Left colon (tissue), 2 donors: ENCODE measurements at regions not wholly inside any gene's neighbourhood (a gene's known extent, or its start where the extent isn't known, plus 50 kb on each side); places are given as distances from the start of the nearest gene placed in this dataset.
"Not testable (repeated sequence)": the region's sequence is repeated elsewhere in the genome, so short reads cannot be mapped to it uniquely, and the experiment has no call there.

ENCODE experiments used
- ATAC-seq: fragments of 200-7000 bp; cut with Tn5 transposase; one replicate; pipeline ENCODE4 v1.9.1; 2020; ENCODE audit warnings: mild to moderate bottlenecking, moderate library complexity
- DNase-seq, 2 donors: peaks; one replicate each; pipeline ENCODE4 v3.0.0-alpha.2; 2020
- intact Hi-C, 2 donors: fragments of 100-400 bp; cut with DNase I in 1 of 2; cut with micrococcal nuclease in 1 of 2; formaldehyde crosslinking; loops; one replicate each; pipeline versions ENCODE4 v1.11.2 to v1.14.0; 2022; cut with DNase I, micrococcal nuclease
- donor health status: DM: no; HTN: no; CAD: no.
- donor health status: DM: yes; HTN: yes; CAD: no.

DNA sequence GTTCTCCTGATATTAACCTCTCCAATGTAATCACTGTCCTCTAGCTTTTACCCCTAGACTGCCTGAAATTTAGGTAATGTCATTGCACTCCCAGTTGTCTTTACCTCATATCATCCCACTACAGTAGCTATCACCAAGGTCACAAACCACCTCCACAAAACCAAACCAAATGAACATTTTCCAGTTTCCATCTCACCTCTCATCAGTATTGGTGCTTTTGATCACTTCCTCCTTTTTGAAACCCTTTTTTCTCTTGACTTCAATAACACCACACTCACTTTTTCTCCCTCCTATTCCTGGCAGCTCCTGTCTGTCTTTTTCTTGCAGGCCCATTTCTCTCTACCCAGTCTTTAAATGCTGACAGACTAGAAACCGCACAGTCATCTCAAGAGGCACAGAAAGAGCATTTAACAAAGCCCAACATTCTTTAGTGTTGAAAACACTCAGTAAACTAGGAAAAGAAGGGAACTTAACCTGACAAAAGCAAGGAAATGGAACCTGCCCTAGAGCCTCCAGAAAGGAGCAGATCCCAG lies 95.9 kb upstream of the SIX2 start:
- intact Hi-C loops = no loop called here
- DNase-seq (no peak), ATAC-seq (no peak)

DNA sequence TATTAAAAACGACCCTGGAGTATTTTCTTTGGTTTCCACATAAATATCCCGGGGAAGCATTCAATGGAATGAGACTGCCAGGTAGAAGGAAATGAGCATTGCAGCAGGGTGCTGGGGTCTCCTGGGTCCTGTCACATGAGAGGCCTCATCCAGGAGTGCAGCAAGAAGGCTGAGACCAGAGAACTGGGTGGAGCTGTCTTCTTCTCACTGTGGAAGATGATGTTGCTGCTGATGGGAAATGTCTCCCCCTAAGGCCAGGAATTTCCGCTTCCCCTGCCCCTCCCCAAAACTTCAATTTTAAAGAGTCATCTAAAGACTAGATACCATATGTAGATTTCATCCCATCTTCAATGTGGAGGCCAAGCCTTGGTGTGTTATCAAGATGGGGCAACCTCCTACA lies 95.2 kb upstream of the SIX2 start:
- ATAC-seq (no peak), DNase-seq (no peak)
- intact Hi-C loops = no loop called here

DNA sequence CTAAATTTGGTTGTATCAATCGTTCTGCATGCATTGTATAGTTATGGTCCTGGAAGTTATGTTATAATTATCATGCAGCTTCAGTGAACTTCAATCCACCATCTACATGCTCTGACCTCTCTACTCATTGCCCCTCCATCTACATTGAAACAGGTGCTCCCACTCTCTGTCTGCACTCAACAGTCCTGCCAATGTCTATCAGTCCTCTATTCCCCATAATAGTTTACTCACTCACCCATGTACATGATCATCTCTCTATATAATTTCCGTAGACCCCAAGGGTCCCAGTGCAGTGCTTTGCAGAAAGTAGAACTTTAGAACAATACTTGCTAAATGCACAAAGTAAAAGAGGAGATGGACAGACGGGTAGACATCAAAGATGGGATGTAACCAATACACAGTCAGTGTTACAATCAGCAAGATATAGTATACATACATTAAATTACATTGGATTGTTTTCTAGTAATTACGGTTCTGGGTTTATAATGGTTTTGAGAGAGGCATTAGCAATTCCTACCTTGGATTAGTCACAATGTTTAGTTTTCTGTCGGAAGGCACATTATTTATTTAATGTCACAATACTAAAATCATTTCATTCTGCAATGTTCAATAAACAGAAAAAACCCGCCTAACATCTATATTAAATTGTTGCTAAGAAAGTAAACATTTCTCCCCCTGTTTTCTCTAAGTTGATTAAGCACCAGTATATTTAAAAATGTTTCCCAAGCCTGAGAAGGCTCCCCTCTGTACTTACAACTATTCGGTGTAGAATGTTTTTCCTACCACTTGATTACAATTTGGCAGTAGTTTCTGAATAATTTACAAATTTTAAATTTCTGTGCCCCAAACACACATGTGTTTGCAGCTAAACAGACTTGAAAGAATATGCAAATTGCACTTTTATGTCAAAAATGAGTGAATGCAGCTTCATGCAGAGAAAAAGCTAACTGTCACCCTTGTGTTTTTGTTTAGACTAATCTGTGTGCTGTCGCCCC lies 94.4 kb upstream of the SIX2 start:
- DNase-seq (no peak), ATAC-seq (no peak)
- intact Hi-C loops = no loop called here

DNA sequence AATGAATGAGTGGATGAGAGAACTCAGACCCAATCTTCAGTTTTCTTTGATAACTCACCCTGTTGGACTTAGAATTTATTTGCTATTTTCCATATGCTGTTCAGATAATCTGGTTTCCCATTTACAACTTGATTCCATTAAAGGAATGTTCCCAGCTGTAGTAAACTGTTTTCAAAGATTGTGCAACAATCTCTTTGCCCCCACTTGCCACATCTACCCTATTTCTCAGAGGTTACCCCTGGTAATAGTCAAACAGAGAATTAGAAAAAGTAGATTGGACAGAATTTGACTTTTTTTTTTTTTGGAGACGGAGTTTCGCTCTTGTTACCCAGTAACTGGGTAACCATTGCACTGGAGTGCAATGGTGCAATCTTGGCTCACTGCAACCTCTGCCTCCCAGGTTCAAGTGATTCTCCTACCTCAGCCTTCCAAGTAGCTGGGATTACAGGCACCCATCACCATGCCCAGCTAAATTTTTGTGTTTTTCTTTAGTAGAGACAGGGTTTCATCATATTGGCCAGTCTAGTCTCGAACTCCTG lies 93.4 kb upstream of the SIX2 start:
- intact Hi-C loops = no loop called here
- ATAC-seq (no peak), DNase-seq (no peak)

DNA sequence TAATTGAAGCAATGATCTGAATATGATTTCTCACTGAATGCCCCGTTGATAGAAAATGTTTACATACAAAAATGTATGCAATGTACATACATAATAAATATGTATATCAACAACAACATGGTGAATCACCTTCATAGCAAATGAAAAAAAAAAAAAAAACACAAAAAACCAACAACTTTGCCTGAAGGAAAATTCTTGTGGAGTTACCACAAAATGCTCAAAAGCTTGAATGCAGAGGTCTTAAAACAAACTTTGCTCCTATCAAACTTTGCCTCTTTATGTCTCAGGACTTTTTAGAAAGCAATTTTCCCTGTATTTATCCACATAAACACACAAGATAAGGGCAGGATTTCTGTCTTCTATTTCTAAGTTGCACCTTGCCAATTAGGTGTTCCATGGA lies 92.9 kb upstream of the SIX2 start:
- no peak for ATAC-seq
- intact Hi-C loops = no loop called here
- no peak for DNase-seq

DNA sequence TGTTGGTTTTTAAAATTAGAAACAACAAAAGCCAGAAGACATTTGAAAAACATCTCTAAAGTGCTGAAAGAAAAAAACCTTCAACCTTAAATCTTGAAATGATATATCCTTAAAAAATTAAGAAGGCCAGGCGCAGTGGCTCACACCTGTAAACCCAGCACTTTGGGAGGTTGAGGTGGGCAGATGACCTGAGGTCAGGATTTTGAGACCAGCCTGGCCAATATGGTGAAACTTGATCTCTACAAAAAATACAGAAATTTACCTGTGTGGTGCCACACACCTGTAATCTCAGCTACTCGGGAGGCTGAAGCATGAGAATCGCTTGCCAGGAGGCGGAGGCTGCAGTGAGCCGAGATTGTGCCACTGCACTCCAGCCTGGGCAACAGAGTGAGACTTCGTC lies 87.7 kb upstream of the SIX2 start:
- no peak for DNase-seq
- intact Hi-C loops = no loop called here
- ATAC-seq = no peak

DNA sequence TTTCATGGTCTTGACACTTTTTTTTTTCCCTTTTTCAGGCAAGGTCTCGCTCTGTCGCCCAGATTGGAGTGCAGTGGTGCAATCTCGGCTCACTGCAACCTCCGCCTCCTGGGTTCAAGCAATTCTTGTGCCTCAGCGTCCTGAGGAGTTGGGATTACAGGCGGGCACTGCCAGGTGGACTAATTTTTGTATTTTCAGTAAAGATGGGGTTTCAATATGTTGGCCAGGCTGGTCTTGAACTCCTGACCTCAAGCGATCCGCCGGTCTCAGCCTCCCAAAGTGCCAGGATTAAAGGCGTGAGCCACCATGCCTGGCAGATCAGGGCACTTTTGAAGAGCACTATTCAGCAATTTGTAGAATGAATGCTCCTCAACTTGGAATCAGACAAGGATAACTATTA lies 86.8 kb upstream of the SIX2 start:
- intact Hi-C loops, DNase-seq, ATAC-seq: not testable (repeated sequence)

DNA sequence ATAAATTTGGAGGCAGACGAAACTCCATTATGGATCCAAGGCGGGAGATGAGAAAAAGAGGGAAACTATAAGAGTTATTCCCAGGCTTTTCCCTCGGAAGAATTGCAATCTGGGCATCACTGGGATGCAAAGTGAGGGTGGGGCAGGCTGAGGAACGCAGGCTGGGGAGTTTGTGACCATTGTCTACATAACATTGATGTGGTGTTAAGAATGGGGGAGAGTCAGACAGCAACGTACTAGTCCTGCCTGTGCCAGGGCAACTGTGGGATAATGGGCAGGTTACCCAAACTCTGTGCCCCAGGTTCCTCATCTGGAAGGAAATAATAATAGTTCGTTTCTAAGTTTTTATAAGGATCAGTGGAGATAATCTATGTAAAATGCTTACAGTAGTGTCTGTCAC lies 84.4 kb upstream of the SIX2 start:
- intact Hi-C loops = no loop called here
- DNase-seq = no peak
- no peak for ATAC-seq

DNA sequence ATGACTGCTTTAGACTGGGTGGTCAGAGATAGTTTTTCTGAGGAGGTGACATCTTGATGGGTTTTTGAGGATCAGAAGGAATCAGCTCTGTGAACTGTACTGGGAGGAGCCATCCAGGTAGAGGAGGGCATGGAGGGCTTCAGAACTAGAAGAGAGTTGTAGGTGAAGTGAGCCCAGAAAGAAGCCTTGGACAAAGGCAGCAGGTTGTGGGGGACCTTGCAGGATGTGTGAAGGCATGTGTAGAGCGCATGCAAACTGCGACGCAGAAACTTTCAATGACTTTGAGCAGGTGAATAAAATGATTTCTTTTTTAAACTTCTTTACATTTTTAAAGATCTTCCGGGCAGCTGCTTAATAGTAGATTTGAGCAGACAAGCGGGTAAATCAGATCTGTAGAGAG lies 83.9 kb upstream of the SIX2 start:
- no peak for DNase-seq
- ATAC-seq = no peak
- intact Hi-C loops = no loop called here

DNA sequence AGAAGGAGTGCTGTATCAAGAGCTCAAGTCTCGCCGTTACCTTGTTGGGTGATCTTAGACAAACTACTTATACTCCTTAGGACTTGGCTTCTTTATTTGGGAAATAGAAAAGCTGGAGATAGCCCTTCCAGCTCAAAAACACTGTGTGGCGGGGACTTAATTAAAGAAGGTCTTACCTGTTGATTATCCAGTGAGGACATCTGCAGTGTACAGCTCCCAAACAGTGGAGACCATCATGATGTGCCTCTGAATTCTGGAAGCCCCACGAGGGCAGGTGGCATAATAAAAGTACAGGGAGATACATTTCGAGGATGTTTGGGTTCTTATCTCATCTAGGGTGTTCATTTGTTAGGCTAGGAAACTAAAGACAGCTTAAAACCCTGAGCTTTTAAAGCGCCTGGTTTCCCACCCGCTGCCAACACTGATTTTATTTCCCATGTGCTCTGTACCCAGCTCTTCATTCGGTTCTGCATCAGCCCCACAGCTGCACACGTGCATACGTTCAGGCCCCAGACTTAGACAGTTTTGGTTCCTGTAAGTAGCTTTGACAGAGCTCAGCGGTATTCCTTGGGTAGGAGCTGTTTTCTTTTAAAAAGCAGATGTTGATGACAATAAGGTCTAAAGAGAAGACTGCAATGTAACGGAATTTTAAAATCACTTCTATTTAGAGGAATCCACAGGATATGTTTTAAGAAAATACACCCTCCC lies 80.5 kb upstream of the SIX2 start:
- intact Hi-C loops = no loop called here
- ATAC-seq = no peak
- DNase-seq = no peak

DNA sequence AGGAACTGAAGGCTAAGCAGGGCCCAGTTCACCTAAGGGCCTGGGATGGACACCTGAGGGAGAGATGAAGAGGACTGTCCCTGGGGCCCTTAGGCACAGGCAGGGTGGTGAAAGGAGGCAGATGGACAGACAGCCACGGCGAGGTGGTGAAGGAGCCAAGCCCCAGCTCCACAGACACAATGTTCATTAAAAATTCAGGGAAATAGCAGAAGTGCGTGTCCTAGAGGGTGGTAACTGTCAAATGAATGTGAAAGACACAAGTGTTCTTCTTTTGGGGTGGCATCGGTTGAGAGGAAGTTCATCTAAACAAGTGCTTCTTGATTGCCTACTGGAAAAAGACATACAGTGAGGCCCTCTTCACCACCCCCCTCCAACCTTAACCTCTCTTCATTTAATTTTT lies 76.2 kb upstream of the SIX2 start:
- intact Hi-C loops = no loop called here
- ATAC-seq = no peak
- no peak for DNase-seq

DNA sequence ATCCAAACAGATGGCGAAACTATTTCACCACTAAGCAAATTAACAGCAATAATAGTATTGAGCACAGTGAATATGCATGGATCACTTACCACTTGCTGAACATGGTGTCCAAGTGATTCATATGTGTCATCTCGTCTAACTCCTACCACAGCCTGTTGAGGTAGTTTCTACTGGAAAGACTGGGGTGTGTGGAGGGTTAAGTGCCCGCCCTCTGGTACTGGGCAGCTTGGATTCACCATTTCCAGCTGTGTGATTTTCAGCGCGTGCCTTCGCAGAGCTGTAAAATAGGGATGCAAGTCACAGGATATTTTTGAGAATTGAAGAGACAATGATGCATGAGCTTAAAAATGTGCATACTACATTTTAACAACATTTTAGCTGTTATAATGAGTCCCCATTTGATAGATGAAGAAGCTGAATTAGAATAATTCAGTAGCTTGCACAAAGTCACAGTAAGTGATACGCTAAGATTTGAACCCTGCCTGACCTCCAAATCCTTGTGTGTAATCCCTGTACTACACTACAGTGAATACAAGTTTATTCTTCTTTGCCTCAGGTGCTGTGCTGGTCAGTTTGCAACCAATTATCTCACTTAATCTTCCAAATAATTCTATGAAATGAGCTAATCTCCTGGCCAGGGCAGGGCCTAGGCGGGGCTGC lies 75.2 kb upstream of the SIX2 start:
- no peak for ATAC-seq
- intact Hi-C loops = no loop called here
- DNase-seq = no peak

DNA sequence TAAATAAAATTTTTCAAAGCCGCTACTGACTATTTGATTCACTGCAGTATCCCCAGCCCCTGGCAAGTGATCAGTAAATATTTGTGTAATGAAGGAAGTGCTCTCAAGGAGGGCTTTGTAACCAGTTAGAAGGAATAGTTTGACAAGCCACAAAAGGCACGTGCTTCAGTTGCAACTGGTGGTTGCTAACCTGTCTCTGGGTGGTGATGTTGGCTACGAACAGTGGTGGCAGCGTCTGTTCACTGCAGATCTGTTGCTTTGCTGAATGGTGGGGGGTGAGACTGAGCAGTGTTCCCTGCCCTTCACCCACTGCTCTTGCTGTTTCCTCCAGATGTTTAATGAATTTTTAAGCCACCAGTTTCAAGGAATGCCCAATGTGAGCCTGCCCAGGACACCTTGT lies 73.9 kb upstream of the SIX2 start:
- intact Hi-C loops = no loop called here
- DNase-seq (no peak), ATAC-seq (no peak)

DNA sequence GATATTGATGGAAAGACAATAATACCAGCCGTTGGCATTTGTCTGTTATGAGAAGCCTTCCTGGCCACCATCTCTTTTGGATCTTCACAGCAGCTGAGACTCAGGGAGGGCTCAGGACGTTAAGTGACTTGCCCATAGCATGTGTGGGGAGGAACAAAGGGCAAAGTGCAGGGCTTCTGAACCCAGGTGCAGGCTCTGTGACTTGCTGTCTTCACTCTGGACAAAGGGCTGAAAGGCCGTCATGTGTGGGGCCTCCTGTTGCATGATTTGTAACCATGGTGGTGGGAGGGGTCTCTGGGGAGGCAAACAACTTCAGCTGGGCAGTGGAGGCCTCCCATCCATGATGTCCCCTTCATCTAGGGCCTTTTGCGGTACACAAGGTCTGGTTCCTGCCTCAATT lies 65.5 kb upstream of the SIX2 start:
- no peak for ATAC-seq
- intact Hi-C loops = no loop called here
- no peak for DNase-seq

DNA sequence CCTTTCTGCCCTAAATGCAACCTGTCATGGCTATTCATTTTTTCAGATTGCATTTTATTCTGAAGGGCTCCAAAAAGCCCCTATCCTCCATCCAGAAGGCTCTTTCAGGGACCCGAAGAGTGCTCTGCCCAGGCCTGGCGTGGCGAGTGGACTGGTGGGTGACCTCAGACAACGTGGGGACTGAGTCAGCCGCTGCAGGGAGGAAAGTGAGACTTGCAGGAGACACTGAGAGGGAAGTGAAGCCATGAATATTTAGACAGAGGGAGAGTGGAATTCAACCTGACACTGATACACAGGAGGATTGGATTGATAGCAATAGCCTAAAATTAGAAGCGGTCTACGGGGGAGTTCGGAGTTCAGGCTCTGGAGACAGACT lies 63.6 kb upstream of the SIX2 start:
- DNase-seq = no peak
- intact Hi-C loops = no loop called here
- ATAC-seq = no peak

DNA sequence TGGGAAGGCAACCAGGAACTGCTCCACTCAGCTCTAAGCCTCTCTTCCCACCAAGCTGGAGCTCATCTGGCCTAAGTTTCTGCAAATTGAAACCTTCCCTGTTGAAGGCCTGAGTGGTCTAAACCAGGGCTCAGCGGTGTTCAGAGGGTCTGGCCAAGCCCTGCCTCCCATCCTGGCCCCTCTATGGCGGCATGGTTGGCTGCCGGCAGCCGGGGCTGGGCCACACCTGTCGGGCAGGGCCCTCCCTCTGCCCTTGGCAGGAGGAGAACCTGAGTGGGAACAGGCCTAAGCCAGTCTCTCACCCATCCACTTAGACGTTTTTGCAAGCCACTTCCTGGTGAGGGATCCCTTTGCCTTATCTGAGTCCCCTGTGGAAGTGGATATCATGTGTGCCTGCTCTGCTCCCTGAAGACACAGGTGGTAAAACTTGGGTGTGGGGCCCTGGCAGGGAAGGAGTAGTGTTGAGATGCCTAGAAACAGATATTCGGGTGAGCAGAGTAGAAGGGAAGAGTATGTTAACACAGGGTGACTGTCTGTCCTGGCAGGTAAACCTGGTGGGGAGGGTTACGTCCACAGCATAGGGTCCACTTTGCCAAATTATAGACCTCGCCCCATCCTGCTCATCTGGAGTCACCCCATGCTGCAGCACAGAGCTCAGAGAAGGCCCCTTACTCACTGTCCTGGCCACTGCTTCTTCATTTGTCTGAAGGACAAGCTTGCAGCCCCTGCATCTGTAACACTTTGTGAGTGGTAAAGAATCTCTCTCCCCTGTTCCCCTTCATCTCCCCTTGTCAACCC lies 63.0 kb upstream of the SIX2 start:
- no peak for DNase-seq
- ATAC-seq = no peak
- intact Hi-C loops = no loop called here

DNA sequence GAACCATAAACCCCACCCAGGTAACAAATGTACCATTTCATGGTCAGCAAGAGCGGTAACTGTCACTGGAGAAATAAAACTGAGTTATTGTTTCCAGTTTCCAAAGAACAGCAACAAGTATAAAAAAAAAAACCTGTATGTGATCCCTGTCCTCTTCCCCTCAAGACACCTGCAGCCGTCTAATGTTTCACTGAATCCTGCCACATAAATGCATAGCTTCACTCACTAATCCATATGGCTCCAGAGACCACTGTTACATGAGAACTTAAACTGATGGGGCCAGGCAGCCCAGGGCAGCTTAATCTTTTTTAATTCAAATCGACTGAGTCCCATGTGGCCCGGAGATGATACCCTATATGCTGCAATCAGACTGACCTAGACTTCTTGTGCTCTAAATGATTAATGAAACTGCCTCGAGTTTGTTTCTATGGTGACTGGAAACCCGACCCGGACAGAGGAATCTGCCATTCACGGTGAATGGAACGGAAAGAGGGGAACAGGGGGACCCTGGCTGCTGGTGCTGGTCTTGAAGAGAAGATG lies 60.9 kb upstream of the SIX2 start:
- intact Hi-C loops = no loop called here
- DNase-seq = no peak
- ATAC-seq = no peak

DNA sequence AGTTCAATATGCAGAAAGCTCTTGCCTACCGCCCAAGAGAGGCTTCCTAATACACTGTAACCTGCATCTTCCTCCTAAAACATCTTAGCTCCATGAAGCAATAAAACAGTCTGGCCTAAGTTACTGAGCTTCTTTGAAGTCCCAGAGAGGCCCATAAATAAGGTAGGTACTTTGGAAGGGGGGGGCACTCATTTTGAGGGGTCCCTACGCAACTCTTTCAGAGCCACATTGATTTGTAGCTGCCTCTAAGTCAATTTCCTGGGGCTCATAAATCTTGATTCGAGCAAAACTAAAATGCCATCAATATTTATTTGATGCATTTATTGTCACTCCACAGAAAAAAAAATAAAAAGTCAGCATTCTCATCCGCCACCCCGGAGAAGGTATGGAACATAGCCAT lies 60.4 kb upstream of the SIX2 start:
- intact Hi-C loops = no loop called here
- DNase-seq = no peak
- ATAC-seq = no peak
